C1 segment of cervical spinal cord (tissue), 14 donors: ENCODE measurements at regions not wholly inside any gene's neighbourhood (a gene's known extent, or its start where the extent isn't known, plus 50 kb on each side); places are given as distances from the start of the nearest gene placed in this dataset.

Experiments
- DNase-seq, 14 donors: peaks; one replicate each; lab custom pipeline; 2025; lab: John Stamatoyannopoulos, UW

DNA sequence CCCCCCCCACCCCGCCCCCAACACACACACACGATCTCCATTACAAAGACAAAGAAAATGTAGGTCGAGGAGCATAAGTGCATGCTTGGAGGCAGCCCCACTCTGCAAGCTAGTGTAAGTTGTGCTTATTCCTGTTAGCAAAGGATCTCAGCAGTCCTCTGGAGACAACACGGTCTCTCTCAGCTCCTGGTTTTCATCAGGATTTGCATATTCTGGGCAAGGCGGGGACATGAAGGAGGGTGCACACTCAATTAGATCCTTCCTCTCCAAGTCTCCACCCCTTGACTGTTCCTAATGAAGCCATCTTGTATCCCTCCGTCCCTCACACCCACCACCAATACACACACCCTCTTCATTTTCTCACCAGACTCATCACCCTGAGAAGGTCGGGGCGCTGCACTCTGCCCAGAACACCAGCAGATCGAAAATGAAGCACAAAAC is 63.8 kb downstream of the MRPL46 start:
- DNase-seq = no peak

DNA sequence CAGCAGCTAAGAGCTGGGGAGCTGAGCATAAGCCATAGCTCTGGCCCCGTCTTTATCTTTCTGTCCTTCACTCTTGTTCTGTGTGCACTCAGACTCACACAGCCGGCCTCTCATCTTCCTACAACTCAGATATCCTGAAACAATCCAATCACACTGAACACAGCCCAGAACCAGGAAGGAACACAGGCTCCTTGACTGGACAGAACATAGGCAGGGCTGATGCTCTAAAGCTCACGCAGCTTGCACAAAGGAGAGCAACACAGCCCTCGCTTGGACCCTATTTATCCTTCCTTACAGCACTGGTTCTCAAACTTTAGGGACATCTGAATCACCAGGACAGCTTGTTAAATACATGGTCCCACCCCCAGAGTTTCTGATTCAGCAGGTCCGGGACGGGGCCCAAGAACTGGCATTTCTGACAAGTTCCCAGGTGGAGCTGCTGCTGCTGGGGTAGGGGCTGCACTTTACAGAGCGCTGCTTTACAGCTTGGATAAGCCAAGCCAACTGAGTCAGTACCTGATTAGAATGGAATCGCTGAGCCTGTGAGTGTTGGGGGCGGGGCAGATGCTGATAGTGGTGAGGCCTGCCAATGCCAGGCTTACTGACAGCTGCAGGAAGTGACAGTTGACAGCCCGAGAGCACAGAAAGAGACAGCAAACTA is 65.1 kb downstream of the MRPL46 start:
- DNase-seq = no peak

DNA sequence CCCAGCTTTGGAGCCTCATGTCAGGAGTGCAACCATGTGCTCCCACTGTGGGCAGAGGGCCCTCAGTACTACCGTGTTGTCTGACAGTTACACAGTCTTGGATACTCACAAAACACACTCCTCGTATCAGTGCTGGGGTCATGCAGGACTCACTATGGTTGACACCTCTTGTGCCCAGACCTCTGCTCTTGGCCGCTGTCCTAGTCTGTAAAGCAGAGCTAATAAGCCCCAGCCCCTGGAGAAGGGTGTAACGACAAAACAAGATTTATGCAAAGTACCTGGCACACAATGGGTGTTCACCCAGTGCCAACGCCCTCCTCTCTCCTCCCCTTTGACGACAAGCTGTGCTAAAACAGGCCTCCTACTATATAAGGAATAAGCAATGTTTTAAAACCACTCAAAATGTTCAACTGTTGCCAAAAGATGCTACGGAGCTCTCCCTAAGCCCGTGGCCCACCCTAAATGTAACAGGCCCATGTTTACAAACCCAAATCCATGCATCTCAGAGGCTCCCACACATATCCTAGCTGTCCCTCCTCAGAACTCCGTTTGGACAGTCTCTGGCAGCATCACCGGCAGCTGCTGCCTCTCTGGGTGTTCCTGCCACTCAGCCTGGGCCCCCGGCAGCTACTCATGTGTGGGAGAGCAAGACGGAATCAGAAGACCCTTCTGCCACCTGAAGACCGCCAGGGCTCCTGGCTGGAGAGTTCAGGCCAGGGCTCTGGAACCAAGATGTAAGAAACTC is 65.8 kb downstream of the MRPL46 start:
- DNase-seq = no peak

DNA sequence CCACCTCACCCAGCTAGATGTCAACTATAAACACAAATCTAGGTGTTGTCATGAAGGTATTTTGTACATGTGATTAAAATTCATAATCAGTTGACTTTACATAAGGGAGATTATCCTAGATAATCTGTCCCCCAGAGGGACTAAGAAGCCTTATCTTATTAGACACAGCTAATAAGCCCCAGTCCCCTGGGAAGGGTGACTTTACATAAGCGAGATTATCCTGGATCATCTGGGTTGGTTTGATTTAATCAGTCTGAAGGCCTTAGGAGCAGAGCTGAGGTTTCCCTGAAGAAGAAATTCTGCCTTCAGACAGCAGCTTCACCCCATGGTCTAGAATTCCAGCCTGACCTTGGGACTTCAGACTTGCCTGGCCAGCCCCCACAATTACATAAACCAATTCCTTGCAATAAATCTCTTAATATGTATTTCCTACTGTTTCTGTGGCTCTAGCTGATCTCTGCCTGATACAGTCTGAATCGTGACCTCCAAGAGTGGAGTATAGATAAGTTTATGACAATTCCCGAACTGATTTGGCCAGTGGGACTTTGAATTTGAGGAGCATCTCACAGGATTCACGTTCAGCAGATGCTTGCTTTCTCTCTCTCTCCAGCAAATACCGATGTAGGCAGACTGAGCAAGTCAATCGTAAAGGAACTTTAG is 66.5 kb downstream of the MRPL46 start:
- no peak for DNase-seq

DNA sequence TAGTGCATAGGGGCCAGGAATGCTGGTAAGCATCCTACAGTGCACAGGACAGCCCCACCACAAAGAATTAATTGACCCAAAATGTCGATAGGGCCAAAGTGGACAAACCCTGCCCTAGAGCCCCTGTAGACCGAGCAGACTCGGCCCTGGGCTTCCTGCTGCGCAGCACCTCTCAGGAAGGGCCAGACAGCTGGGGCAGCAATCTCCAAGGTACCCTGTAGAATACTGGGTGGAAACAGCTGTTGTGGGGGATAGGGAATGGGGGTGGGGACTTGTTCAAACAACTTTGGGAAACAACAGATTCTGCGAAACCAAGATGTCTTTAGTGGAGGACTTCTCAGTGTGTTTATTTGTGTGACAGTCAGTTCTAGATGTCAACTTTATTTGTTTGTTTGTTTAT is 67.1 kb downstream of the MRPL46 start:
- DNase-seq = no peak

DNA sequence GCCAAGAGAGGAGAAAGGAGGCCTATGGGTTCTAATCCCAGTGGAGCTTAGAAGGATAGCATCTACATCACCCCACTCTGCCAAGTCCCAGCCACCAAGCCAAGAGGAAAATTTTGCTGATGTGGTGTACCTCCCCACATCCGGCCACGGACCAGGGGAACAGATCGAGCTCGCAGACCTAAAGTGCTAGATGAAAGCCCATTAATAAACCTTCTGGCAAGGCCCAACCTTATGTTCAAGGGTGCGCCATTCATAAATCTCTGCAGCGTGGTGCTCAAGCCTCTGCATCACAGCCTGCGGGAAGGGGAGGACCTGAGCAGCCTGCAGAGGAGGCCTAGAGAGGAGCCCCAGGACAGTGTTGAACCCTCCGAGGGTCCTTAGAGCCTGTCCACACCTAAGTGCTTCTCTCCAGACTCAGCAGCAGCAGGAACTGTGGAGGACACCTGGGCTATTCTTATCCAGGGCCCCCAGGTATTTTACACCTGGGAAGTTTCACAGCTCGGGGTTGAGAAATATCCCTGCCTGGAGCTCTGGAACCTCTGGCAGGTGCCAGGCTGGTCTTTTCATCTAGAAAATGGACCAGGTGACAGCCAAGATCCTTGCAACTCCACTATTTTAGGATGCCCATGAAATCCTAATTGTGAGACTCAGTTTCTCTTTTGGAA is 68.0 kb downstream of the MRPL46 start:
- no peak for DNase-seq

DNA sequence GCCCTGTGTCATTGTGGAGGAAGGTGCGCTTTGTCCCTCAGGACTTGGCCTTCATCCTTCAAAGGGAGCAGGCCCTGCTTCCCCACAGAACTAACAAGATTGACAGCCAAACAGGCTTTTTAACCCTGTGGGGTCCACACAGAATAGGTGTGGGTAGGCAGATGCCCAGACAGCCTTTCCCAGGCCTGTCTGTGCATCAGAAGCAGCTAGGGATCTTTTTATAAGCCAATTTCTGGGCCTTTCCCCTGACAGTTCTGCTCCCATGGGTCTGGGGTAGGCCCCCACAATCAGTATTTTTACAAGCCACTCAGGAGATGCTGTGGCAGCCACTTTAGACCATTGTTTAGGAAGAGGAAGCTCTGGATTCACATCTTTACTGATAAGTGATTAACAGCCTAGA is 69.2 kb downstream of the MRPL46 start:
- no peak for DNase-seq

DNA sequence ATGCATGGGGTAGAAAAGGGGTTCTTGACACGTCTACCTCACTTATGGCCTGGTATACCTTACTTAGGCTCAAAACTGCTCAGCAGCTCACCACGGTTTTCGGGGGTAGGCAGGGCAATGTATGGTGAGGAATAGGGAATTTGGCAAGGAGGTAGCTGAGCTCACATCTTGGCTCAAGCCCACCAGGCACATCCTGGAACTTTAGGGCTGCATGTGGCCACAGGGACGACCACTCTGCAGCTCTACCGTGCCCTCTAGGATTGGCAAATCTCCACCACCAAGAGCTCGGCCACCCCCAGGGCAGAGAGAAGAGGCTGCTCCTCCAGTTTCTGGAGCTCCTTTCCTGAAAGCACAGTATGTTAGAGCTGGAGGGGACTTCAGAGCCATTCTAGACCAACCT is 69.7 kb downstream of the MRPL46 start:
- no peak for DNase-seq

DNA sequence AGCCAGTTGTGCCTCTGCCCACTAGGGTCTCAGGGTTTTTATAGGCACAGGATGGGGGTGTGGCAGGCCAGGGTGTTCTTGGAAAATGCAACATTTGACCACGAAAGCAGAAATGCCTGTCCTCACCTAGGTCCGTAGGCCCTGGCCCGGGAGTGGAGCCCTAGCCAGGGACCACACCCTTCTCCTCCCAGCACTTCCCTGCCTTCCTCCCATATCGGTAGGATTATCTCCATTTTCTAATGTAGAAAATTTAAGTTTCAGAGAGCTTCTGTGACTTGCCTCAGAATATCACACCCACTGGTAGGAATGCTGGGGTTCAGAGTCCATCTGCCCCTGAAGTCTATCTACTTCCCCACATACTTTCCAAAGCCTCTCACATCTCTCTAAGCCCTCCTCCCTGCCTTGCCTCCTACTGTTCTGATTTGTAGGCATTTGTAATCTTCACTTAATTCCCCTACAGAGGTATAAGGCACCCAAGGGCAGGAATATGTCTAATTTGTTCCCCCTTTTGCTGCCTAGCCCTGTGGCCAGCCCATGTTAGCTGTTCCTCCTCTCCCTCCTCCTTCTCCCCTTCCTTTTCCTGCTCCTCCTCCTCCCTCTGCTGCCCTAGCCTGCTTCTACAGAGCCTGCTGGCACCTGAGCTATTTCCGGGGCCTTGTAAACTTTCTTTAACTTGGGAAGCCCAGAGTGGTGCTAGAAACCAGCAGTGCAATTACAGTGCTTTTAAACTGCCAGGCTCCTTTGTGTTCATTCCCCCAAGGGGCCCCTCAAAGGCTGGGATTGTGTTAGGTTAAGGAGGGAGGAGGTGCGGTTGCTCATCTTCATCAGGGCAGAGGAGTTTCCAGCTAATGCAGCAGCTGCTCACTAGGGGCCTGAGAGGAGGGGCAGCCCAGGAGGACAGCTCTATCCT is 71.1 kb downstream of the MRPL46 start:
- DNase-seq = no peak

DNA sequence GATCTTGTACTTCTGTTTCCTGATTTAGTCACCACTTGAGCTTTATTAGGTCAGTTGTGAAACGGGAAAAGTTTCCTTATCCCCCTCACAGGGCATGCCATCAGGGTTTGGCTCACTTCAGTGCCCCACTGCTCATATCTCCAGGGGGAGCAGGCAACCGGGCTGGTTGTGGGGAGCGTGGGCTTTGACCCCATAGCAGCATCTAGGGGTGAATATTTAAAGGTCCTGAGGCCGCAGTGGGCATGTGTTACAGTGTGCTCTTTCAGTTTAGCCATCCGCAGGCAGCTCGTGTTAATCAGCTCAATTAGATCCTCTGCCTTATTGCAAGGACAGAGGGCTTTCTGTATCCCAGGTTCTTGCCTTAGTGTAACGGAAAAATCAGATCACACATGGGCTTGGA is 71.9 kb downstream of the MRPL46 start:
- no peak for DNase-seq

DNA sequence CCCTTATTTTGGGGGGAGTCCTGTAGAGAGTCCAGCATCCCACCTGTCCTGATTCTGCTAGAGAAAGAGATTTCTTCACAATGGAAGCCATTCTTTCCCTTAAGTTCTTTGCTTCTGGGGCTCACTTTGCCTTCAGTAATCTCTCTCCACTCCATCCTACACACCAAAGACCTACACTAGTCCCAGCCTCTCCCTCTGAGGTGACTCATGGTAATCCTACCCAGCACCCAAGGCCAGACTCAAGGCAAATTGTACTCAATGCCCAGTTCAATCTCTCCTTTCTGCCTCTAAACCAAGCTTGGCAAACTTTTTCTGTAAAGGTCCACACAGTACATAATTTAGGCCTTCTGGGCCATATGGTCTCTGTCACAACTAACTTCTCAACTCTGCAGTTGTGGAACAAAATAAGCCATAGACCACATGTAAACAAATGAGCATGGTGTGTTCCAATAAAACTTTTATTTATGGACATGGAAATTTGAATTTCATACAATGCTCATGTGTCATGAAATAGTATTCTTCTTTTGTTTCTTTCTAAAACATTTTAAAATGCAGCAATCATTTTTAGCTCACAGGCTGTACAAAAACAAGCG is 72.5 kb downstream of the MRPL46 start:
- no peak for DNase-seq

DNA sequence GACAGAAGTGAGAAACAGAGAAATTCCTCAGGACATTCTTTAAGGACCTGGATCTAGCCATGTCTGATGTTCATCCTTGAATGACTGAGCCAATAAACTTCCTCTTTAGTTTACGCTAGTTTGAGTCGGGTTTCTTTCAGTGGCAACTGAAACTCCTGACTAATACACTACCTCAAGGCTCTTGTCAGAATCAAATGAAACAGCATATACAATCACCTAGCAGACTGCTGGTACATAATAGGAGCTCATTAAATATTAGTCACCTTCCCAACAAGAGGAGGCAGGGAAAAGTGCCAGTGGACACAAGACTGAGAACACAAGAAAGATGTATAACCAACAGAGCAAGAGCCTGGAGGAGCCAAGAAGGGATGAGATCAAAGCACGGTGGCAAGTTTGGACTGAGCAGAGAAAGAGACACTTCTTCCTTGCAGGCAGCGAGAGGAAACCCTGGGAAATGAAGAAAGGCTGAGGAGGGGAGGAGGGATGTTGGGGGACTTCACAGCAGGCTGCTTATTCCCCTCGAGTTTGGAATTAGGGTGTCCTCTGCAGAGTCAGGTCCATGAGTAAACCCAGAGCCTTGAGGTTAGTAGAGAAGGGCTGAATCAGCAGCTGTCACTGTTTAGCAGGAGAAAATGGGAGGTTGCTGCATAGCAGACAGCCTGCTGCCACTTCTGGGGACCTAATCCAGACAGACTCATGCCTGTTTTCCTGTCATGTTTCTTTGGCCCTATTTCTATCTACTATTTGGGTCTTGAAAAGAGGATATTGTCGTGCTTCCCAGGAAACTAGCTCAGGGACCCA is 73.3 kb downstream of the MRPL46 start:
- no peak for DNase-seq

DNA sequence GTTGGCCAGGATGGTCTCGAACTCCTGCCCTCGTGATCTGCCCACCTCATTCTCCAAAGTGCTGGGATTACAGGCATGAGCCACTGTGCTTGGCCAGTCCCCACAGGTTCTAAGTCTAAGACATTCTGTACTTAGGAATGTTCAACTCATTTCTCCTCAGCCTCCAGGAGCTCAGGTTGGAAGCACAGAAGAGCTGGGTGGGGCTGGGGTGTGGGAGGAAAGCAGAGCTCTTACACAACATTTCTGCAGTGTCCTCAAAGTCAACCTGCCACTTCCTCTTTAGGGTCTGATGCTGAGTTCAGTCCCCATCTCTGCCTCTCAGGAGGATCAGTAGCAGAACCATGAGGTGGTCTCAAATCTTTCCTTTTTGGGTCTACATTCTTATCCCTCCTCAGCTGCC is 75.5 kb downstream of the MRPL46 start:
- DNase-seq = no peak

DNA sequence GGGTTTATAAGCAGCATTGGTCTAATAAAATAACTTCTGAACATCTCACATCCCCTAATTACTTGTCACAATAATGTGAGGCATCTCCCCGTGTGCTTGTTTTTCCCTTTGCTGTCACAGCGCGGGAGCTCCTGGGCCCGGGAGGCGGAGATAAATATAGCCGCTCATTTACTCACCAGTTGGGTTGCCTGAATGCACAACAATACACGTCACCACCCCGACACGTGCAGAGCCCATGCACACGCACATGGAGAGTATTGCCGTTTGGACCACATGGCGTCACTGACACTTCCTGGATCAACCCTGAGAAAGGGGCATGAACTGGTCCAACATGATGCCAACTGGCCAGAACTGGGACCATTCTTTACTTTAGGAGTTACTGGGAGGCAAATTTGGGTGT is 76.2 kb downstream of the MRPL46 start:
- DNase-seq = no peak

DNA sequence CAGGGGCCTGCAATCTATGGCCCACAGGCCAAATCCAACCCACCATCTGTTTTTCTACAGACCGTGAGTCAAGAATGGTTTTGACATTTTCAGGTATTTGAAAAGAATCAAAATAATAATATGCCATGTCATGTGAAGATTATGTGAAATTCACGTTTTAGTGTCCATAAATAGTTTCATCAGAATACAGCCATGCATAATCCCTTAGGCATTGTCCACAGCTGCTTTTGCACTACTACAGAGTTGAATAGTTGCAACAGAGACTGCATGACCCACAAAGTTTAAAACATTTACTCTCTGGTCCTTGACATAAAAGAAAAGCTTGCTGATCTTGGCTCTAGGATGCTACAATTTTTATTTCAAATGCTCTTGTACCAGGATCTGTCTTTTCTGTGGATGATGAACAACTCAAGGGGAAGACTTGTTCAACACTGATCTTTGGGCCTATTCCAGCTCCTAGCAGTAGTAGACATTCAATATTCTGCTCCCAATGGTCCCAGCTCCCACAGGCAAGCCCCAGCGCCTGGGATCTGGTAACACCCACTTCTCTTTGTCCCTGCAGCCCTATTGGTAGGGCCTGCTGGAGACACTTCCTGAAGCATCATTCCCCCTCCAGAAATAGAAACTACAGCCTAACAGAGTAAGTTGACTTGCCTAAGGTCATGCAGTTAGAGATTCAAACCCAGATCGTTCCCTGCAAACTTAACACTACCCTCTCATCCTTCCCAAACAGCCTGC is 76.9 kb downstream of the MRPL46 start:
- DNase-seq = no peak

DNA sequence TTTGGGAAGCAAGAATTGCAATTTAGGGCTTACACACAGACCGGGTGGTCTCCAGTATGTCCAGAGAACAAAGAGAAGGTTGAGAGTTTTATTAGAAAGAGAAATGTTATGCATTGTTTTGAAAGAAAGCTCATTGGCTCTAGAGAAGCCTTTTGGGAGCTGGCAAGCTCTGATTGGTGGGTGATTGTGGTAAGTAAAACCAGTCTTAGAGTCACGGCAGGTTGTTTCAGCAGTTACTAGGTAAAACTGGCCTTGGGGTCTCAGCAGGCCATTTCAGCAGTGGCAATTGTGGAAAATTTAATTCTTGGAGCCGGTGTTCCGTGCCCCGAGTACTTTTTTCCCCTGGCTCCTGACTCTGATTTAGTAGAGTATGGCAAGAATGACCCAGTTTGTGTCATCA is 78.1 kb downstream of the MRPL46 start:
- DNase-seq = no peak

DNA sequence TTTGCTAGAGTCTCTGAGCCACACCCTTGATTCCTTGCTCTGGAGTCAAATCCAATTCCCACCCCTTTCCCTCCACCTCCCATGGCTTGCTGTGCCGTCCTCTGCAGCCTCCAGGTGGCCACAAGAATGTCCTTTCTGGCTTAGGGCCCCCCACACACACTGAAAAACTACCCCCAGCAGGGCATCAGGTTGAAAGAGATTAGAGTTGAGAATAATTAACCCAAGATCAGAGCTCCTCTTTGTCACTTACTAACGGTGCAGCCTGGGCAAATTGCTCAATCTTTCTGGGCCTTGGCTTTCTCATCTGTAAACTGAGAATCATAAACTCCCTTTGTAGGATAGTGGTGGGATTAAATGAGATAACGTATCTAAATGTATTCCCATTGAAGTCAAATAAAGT is 78.5 kb downstream of the MRPL46 start:
- DNase-seq = no peak

DNA sequence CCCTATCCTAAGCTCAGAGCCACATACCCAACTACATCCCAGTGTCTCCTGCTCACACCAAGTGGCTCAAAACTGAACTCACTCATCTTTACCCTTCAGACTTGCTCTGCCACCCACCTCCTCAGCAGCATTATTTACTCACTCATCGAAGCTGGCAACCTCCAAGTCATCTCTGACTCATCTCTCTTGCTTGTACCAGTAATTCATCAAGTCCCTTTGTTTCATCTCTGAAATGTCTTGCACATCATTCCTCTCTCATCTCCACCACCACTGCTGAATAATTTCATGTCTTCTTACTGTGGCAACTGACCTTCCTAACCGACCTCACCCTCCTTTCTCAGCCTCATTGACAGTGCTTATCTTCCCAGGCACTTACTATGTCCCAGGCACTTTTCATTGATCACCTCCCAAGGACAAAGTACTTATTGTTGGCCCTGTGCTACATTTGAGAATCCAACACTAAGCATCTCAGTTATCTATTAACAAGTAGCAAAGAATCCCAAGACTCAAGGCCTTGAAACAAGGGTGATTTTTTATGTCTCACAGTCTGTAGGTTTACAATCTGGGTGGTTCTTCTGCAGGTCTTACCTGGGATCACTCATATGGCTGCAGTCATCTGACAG is 82.0 kb downstream of the MRPL46 start:
- no peak for DNase-seq

DNA sequence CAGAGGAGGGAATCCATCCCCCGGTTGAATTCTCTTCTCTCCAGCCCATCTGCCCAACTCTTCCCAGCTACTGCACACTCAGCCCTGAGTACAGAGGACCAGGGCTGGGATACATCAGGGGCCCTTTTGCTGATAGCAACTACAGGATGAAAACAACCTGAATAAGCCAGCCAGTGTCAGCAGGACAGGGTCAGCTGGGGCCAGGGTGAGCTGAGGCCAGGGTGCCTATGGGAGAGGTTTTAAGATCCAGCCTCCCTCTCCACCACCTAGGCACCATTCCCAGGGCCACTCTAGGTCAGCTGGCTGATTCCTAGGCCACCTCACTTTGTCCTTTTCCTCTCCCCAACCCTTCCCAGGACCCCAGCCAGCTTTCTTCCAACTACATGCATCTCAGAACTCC is 83.8 kb downstream of the MRPL46 start:
- DNase-seq = no peak
